Lung (tissue), 11 donors: ENCODE measurements at regions not wholly inside any gene's neighbourhood (a gene's known extent, or its start where the extent isn't known, plus 50 kb on each side); places are given as distances from the start of the nearest gene placed in this dataset.

Experiments
- ATAC-seq: fragments of 200-7000 bp; cut with Tn5 transposase; one replicate; pipeline ENCODE4 v1.9.1; 2020; ENCODE audit warnings: moderate number of reproducible peaks; ENCODE audit not compliant: insufficient read depth, low FRiP score
- DNase-seq, 3 donors: peaks; one replicate each; pipeline ENCODE4 v3.0.0-alpha.2; 2013 to 2017
- H3K27ac ChIP-seq, 2 donors: one replicate each; pipeline ENCODE4 v1.5.1; 2013; ENCODE audit warnings: mild to moderate bottlenecking in 2 of 2, moderate library complexity in 2 of 2, control low read depth in 1 of 2, inconsistent platforms in 1 of 2, low read depth in 1 of 2, low read length in 1 of 2
- H3K27me3 ChIP-seq, 3 donors: one replicate each; pipeline ENCODE4 v1.5.1; 2013; ENCODE audit warnings: low read length in 2 of 3; ENCODE audit not compliant: control insufficient read depth in 3 of 3, insufficient read depth in 3 of 3
- H3K36me3 ChIP-seq, 4 donors: one replicate each; pipeline ENCODE4 v1.5.1; 2013; ENCODE audit warnings: low read length in 4 of 4, mild to moderate bottlenecking in 1 of 4, moderate library complexity in 1 of 4; ENCODE audit not compliant: control insufficient read depth in 4 of 4, insufficient read depth in 4 of 4
- H3K4me1 ChIP-seq, 5 donors: one replicate each; pipeline ENCODE4 v1.5.1; 2013; ENCODE audit warnings: low read length in 5 of 5, mild to moderate bottlenecking in 2 of 5, moderate library complexity in 1 of 5; ENCODE audit not compliant: control insufficient read depth in 5 of 5, insufficient read depth in 5 of 5
- H3K4me3 ChIP-seq: one replicate; pipeline ENCODE4 v1.5.1; 2013; ENCODE audit warnings: mild to moderate bottlenecking, control low read depth, moderate library complexity
- H3K9ac ChIP-seq, 2 donors: one replicate each; pipeline ENCODE4 v1.5.1; 2013; ENCODE audit warnings: low read length in 2 of 2, control low read depth in 1 of 2; ENCODE audit not compliant: insufficient read depth in 1 of 2
- H3K9me3 ChIP-seq, 4 donors: one replicate each; pipeline ENCODE4 v1.5.1; 2013; ENCODE audit warnings: low read length in 3 of 4, mild to moderate bottlenecking in 1 of 4, moderate library complexity in 1 of 4; ENCODE audit not compliant: control insufficient read depth in 4 of 4, insufficient read depth in 3 of 4
- WGBS, 2 donors: extraction: QIAGEN DNeasy Blood & Tissue Kit; methylation state at CpG; one replicate each; pipeline ENCODE4 v1.1.7; 2013; 5-methylcytosine and 5-hydroxymethylcytosine counted together
- TF ChIP-seq, protein P1 (sequence below): IDR thresholded peaks from 2 replicates; pipeline ENCODE4 v1.5.1; 2012; ENCODE audit warnings: mild to moderate bottlenecking; ENCODE audit errors: control extremely low read depth, extremely low read depth
- donor health status: control.
- donor health status: control.
- donor health status: Bipolar disorder and iron deficiency.
- donor health status: healthy.
- donor health status: DM: yes; HTN: yes; CAD: no.

DNA sequence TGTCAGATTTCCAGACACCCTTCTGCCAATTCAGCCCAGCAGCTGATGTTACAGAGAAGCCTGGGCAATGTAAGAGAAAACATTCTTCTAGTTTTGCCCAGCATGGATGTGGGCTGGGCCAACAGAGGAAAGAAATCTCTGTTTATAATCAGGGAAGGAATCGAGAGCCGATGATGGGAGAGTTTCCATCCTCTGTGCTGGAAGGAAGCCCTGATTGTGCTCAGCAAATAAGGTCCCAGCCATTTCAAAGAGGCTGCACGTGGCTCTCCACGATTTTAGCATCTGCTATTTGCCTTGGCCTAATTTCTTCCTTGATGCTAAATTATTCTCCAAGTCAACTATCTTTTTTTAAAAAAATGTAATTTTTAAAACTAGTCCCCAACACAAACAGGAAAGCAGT, 70.0 kb downstream of the IRX6 start:
- DNase-seq, result no peak
- 50 to 62% methylated on average over 4 of the region's 4 CpGs for WGBS, 2 donors
- TF ChIP-seq, protein P1, sequence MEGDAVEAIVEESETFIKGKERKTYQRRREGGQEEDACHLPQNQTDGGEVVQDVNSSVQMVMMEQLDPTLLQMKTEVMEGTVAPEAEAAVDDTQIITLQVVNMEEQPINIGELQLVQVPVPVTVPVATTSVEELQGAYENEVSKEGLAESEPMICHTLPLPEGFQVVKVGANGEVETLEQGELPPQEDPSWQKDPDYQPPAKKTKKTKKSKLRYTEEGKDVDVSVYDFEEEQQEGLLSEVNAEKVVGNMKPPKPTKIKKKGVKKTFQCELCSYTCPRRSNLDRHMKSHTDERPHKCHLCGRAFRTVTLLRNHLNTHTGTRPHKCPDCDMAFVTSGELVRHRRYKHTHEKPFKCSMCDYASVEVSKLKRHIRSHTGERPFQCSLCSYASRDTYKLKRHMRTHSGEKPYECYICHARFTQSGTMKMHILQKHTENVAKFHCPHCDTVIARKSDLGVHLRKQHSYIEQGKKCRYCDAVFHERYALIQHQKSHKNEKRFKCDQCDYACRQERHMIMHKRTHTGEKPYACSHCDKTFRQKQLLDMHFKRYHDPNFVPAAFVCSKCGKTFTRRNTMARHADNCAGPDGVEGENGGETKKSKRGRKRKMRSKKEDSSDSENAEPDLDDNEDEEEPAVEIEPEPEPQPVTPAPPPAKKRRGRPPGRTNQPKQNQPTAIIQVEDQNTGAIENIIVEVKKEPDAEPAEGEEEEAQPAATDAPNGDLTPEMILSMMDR, result no peak

DNA sequence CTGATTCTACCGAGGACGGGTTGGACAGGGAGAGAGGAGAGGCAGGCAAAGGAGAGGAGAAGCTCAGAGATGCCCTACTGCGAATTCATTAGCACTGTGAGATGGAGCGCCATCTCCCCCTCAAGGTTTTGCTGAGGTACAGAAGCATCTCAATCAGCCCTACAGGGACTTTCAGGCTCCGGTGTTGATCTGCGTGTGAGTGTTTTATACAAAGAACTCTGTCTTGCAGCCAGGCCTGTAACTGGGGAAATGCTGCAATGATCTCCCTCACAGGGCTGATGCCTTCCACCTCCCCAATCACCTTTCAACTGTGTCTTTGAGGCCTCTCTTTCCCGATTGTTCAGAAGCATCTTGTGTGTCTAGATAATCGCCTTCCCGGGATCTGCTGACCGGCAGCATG, 74.8 kb downstream of the IRX6 start:
- H3K27ac ChIP-seq, result no peak overlapping the region
- ATAC-seq (no peak), DNase-seq (no peak)
- H3K4me3 ChIP-seq, result no peak overlapping the region
- H3K27me3 ChIP-seq, result peaks cover 3 to 4% (median 4%) of the 10 kb centered on the region in 3 donors
- H3K9me3 ChIP-seq, result peaks cover 0 to 1% (median 0%) of the 10 kb centered on the region in 4 donors
- H3K4me1 ChIP-seq, result no peaks in the 10 kb centered on the region
- H3K36me3 ChIP-seq, result no peaks in the 10 kb centered on the region
- TF ChIP-seq, protein P1, result no peak
- no peak overlapping the region for H3K9ac ChIP-seq
- 87 to 88% methylated on average over 10 of the region's 10 CpGs for WGBS, 2 donors

More for the DNA sequence above, 70.0 kb downstream of the IRX6 start:
- peaks cover 0 to 19% (median 2%) of the 10 kb centered on the region in 3 donors for H3K27me3 ChIP-seq
- H3K4me3 ChIP-seq, result no peak overlapping the region
- no peaks in the 10 kb centered on the region for H3K9me3 ChIP-seq
- no peak overlapping the region for H3K9ac ChIP-seq
- H3K36me3 ChIP-seq, result no peaks in the 10 kb centered on the region
- H3K4me1 ChIP-seq, result peaks cover 0 to 7% (median 0%) of the 10 kb centered on the region in 5 donors
- no peak for ATAC-seq
- H3K27ac ChIP-seq, result no peak overlapping the region

DNA sequence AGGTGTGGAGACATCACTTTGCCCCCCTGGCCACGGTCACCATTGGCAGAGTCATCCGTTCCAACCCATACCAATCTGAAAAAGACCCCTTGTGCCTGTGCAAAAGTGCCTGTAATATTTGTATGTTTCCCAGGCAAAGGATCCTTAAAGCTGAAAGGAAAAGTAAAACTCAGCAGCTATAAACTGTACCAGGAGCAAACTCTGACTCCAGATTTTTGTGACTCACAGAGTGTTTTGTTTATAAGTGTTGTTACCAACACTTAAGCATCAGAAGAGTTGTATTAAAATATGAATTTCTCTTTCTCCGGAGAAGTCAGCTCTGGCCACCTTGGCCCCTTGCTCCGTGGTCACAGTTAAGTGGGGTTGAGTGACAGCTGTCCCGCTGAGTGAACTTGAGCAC, 75.9 kb downstream of the IRX6 start:
- H3K36me3 ChIP-seq, result no peaks in the 10 kb centered on the region
- TF ChIP-seq, protein P1, result no peak
- H3K4me3 ChIP-seq, result no peak overlapping the region
- ATAC-seq (no peak), DNase-seq (no peak)
- 71 to 92% methylated on average over 5 of the region's 5 CpGs for WGBS, 2 donors
- H3K4me1 ChIP-seq, result no peaks in the 10 kb centered on the region
- H3K27ac ChIP-seq, result no peak overlapping the region
- peaks cover 2 to 6% (median 4%) of the 10 kb centered on the region in 3 donors for H3K27me3 ChIP-seq
- peaks cover 0 to 1% (median 0%) of the 10 kb centered on the region in 4 donors for H3K9me3 ChIP-seq
- no peak overlapping the region for H3K9ac ChIP-seq

DNA sequence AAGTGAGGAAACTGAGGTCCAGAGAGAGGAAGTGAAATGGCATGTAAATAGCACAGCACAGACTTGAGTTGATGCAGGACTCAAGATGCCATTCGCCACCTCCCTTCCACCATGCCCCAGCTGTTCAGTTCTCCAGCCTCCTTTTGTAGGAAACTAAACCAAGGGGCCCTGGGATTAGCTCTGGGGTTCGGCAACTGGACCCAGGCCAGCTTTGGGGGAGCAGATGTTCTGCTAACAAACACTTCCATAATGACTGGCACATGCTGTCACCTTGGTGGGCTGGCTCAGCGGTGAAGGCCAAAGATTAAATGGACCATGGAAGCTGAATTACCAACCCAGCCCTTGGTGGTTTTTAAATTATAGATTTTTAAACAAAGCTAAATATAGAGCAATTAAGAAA, 77.0 kb downstream of the IRX6 start:
- TF ChIP-seq, protein P1, result no peak
- Histone ChIP-seq H3K4me3 (no peak overlapping the region), H3K9me3 (peaks cover 0 to 1% (median 0%) of the 10 kb centered on the region in 4 donors), H3K36me3 (no peaks in the 10 kb centered on the region), H3K27me3 (peaks cover 2 to 6% (median 6%) of the 10 kb centered on the region in 3 donors), H3K9ac (no peak overlapping the region), H3K27ac (no peak overlapping the region), H3K4me1 (no peaks in the 10 kb centered on the region)
- 70 to 82% methylated on average over 3 of the region's 3 CpGs for WGBS, 2 donors
- no peak for DNase-seq
- ATAC-seq, result no peak
